ENCODE measurements at regions not wholly inside any gene's neighbourhood (a gene's known extent, or its start where the extent isn't known, plus 50 kb on each side); places are given as distances from the start of the nearest gene placed in this dataset.

GRCh38 chr3:177966493-177966892, 569.7 kb upstream of the KCNMB2 start:
- TF ChIP-seq TAF1 (IDR thresholded peaks at IDR 0.05; ENCODE audit: borderline replicate concordance, insufficient read depth, low read length) (no peak), POLR2AphosphoS5 (IDR thresholded peaks at IDR 0.05; ENCODE audit: low read depth, low read length) (no peak)
